ENCODE measurements at regions not wholly inside any gene's neighbourhood (a gene's known extent, or its start where the extent isn't known, plus 50 kb on each side); places are given as distances from the start of the nearest gene placed in this dataset.

DNA sequence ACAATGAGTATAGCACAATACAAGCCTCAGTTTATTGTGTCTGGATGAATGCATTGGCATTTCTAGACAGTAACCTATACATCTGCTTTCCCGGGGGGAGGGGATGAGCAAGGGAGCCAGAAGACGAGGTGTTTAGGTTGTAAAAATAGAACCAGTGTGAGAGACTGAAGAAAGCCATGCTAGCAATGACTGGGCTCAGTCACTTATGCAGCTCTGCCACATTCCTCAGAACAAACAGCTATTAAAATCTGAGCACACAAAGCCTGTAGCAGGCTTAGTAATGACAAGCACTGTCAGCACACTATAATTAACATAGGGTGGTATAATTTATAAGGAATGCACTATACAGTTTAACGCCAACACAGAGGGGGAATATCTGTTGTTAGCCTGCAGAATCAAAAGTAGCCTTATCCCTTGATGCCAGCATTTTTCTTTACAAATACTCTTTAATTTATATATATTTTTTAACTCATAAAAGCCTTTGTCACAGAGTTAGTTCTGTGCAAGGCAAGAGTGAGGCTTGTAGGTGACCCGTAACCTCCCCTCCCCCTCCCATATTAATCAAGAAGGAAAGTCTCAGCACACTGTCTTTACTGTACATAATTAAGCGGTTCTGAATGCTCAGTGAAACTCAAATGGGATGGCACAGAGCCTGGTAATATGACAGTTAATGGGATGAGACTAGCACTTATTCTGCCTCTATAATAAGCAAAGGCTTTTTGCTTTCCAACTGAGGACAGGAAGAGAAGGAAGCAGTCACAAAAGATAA, 295.4 kb downstream of the CSNK1G3 start:
- Mint-ChIP-seq H3K27me3 (no peaks in the 10 kb centered on the region), H3K27ac (no peak overlapping the region), H3K9me3 (ENCODE audit: low read depth) (no peaks in the 10 kb centered on the region), H3K4me3 (no peak overlapping the region), H3K4me1 (no peaks in the 10 kb centered on the region), H3K36me3 (ENCODE audit: low read depth) (no peaks in the 10 kb centered on the region)
- CTCF ChIA-PET = interaction anchor here (0.5 kb wide), 1 partner anchor 450 kb away, joined by 3 read pairs; no protein-coding TSS in a partner anchor
- ATAC-seq = no peak
- DNase-seq = no peak
- intact Hi-C loops (cut with DNase I, micrococcal nuclease) = no loop called here
- POLR2A ChIA-PET = no interaction called here

DNA sequence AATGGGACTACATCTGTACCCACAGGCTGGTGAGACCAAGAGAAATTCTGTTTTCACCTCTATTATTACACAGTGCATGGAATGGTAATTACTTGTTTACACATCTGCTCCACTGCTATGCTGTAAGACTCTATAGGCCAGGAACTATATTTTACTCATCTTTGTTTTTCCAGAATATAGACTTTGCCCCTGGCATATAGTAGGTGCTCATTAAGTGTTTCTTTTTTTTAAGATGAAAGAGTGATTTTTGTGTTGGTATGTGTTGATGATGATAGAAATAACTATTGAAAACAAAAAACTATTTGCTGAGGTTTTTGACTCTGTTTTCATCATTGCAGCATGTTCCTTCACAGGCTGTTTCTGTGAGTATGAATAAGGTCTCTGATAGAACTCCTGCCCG, 294.7 kb downstream of the CSNK1G3 start:
- H3K36me3 Mint-ChIP-seq (ENCODE audit: low read depth) = no peaks in the 10 kb centered on the region
- no peak overlapping the region for H3K4me3 Mint-ChIP-seq
- DNase-seq (no peak), ATAC-seq (no peak)
- intact Hi-C loops (cut with DNase I, micrococcal nuclease) = no loop called here
- no peaks in the 10 kb centered on the region for H3K27me3 Mint-ChIP-seq
- H3K9me3 Mint-ChIP-seq (ENCODE audit: low read depth) = no peaks in the 10 kb centered on the region
- POLR2A ChIA-PET = no interaction called here
- no peak overlapping the region for H3K27ac Mint-ChIP-seq
- no peaks in the 10 kb centered on the region for H3K4me1 Mint-ChIP-seq
- CTCF ChIA-PET = interaction anchor here (0.5 kb wide), 1 partner anchor 450 kb away, joined by 3 read pairs; no protein-coding TSS in a partner anchor

DNA sequence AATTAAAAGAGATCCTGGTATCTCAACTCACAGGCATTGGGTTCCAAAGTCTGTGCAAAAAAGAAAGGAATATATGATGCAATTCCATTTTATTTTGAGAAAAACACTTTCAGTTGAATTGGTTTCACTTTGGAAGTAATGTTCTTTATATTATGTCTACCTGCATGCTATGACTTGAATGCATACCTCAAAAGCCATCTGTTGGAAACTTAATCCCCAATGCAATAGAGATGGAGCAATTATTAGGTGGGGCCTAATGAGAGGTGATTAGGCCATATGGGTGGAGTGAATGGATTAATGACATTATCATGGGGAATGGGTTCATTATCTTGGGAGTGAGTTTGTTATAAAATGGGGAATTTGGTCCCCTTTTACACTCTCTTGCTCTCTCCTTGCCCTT, 293.3 kb downstream of the CSNK1G3 start:
- ChIA-PET CTCF (no interaction called here), POLR2A (no interaction called here)
- no peak overlapping the region for H3K27ac Mint-ChIP-seq
- DNase-seq (no peak), ATAC-seq (no peak)
- H3K9me3 Mint-ChIP-seq (ENCODE audit: low read depth) = no peaks in the 10 kb centered on the region
- intact Hi-C loops (cut with DNase I, micrococcal nuclease) = no loop called here
- H3K4me3 Mint-ChIP-seq = no peak overlapping the region
- no peaks in the 10 kb centered on the region for H3K27me3 Mint-ChIP-seq
- no peaks in the 10 kb centered on the region for H3K4me1 Mint-ChIP-seq
- H3K36me3 Mint-ChIP-seq (ENCODE audit: low read depth) = no peaks in the 10 kb centered on the region

DNA sequence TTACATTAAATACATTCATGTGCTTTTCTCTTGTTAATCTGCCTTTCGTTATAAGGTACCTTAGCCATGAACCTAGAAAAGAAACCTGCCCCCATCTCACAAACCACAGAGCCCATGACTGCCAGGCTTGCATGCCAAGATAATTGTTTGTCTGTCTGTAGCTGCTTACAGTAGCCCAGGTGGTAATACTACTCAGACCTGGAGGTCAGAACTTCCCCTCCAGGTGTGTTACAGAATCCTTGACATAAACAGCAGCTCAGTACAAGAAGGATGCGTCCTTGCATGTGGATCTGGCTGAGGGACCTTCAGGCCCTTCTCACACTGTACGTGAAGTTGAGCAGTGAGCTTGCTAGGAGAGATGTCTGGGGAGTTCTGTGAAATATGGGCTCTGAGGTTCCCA, 291.4 kb downstream of the CSNK1G3 start:
- ChIA-PET CTCF (no interaction called here), POLR2A (interaction anchor here (0.5 kb wide), 1 partner anchor 132 kb away, joined by 4 read pairs; no protein-coding TSS in a partner anchor)
- no peaks in the 10 kb centered on the region for H3K9me3 Mint-ChIP-seq (ENCODE audit: low read depth)
- ATAC-seq (no peak), DNase-seq (no peak)
- H3K27me3 Mint-ChIP-seq = no peaks in the 10 kb centered on the region
- H3K4me3 Mint-ChIP-seq = no peak overlapping the region
- no peak overlapping the region for H3K27ac Mint-ChIP-seq
- no peaks in the 10 kb centered on the region for H3K4me1 Mint-ChIP-seq
- intact Hi-C loops (cut with DNase I, micrococcal nuclease) = no loop called here
- no peaks in the 10 kb centered on the region for H3K36me3 Mint-ChIP-seq (ENCODE audit: low read depth)

DNA sequence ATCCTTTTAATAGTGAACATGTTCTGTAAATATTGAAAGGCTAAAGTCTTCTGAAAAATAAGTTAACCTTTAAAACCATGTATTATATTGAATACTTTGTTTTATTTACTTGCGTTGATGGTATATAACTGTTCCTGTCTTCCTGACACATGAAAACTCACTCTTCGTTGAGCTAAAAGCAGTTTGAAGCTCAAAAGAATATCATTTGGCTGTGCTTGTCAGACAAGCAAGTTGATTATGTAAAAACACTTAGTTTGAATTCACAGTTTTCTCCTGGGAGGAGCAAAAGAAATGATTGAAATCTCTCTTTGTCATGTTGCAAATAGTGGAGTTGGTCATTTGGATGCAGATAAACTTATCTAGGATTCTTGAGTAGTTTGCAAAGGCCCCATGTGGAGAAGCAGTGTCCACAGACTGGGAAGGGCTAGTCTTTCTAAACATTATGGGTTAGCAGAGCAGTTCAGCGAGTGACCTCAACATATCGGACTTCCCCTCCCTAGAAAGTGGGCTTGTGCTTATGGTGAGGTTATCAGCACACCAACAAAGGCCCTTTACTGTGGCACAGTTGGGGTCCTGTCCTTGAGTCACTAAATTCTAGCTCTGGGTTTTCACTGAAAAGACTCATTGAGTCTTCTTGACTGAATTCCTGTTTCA, 290.4 kb downstream of the CSNK1G3 start:
- Mint-ChIP-seq H3K27me3 (no peaks in the 10 kb centered on the region), H3K4me1 (no peaks in the 10 kb centered on the region), H3K27ac (no peak overlapping the region), H3K36me3 (ENCODE audit: low read depth) (no peaks in the 10 kb centered on the region), H3K9me3 (ENCODE audit: low read depth) (no peaks in the 10 kb centered on the region), H3K4me3 (no peak overlapping the region)
- ChIA-PET POLR2A (interaction anchor here (0.5 to 0.6 kb wide), 2 partner anchors 131 to 376 kb away, joined by 3 to 4 read pairs; no protein-coding TSS in a partner anchor), CTCF (interaction anchor here (1.2 kb wide), 1 partner anchor 326 kb away, joined by 3 read pairs; no protein-coding TSS in a partner anchor)
- ATAC-seq = no peak
- DNase-seq = no peak
- intact Hi-C loops (cut with DNase I, micrococcal nuclease) = no loop called here

DNA sequence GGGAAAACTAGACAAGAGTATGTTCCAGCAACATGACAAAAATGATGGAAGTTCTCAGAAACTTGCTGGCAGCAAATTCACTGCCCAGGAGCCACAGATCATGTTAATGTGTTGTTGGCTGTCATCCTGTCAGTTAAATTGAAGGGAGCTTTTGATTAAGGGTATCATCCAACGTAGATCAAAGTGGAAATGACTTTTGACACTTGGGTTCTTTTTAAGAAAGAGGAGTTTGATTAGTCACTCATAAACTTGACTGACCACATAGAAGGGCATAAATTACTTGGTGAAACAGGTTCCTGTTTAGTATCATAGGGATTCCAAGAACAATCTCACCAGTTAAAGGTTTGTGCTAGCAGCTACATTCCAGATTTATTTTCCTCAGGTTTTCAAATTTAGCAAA, 288.7 kb downstream of the CSNK1G3 start:
- ATAC-seq (no peak), DNase-seq (no peak)
- Mint-ChIP-seq H3K4me1 (no peaks in the 10 kb centered on the region), H3K27ac (no peak overlapping the region), H3K9me3 (ENCODE audit: low read depth) (no peaks in the 10 kb centered on the region), H3K36me3 (ENCODE audit: low read depth) (no peaks in the 10 kb centered on the region), H3K27me3 (no peaks in the 10 kb centered on the region), H3K4me3 (no peak overlapping the region)
- POLR2A ChIA-PET = no interaction called here
- CTCF ChIA-PET = interaction anchor here (0.6 kb wide), 1 partner anchor 1927 kb away, joined by 3 read pairs; no protein-coding TSS in a partner anchor
- intact Hi-C loops (cut with DNase I, micrococcal nuclease) = no loop called here

DNA sequence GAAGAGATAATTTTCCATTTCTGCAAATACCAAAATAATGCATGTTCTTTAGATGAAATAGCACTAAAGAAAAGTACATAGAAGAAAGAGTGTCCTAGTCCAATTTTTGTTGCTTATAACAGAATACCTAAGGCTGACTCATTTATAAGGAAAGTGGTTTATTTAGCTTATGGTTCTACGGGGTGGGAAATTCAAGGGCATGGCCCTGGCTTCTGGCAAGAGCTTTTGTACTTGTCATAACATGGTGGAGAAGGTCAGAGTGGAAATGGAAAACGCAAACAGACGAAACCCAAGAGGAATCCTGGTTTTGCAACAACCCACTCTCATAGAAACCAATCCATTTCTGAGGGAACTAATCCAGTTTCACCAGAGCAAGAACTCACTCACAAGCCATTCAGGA, 283.7 kb downstream of the CSNK1G3 start:
- no peak overlapping the region for H3K4me3 Mint-ChIP-seq
- ChIA-PET POLR2A (no interaction called here), CTCF (no interaction called here)
- no peaks in the 10 kb centered on the region for H3K36me3 Mint-ChIP-seq (ENCODE audit: low read depth)
- no peaks in the 10 kb centered on the region for H3K9me3 Mint-ChIP-seq (ENCODE audit: low read depth)
- no peak overlapping the region for H3K27ac Mint-ChIP-seq
- peaks cover 1% of the 10 kb centered on the region for H3K27me3 Mint-ChIP-seq
- no peak for ATAC-seq
- DNase-seq = no peak
- H3K4me1 Mint-ChIP-seq = no peaks in the 10 kb centered on the region
- intact Hi-C loops (cut with DNase I, micrococcal nuclease) = no loop called here

DNA sequence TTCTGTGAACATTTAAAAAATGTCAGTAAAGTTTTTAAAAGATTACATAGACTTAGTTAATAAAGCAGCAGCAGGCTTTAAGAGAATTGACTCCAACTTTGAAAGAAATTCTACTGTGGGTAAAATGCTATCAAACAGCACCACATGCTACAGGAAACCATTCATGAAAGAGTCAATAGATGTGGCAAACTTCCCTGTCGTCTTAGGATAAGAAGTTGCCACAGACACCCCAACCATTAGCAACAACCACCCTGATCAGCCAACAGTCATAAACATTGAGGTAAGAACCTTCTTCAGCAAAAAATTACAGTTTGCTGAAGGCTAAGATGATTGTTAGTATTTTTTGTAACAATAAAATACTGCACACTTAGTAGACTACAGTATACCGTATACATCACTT, 278.2 kb downstream of the CSNK1G3 start:
- Mint-ChIP-seq H3K27me3 (peaks cover 1% of the 10 kb centered on the region), H3K36me3 (ENCODE audit: low read depth) (no peaks in the 10 kb centered on the region), H3K9me3 (ENCODE audit: low read depth) (peaks cover 3% of the 10 kb centered on the region), H3K4me1 (no peaks in the 10 kb centered on the region), H3K27ac (no peak overlapping the region), H3K4me3 (no peak overlapping the region)
- ChIA-PET CTCF (no interaction called here), POLR2A (no interaction called here)
- ATAC-seq (no peak), DNase-seq (no peak)
- intact Hi-C loops (cut with DNase I, micrococcal nuclease) = no loop called here

DNA sequence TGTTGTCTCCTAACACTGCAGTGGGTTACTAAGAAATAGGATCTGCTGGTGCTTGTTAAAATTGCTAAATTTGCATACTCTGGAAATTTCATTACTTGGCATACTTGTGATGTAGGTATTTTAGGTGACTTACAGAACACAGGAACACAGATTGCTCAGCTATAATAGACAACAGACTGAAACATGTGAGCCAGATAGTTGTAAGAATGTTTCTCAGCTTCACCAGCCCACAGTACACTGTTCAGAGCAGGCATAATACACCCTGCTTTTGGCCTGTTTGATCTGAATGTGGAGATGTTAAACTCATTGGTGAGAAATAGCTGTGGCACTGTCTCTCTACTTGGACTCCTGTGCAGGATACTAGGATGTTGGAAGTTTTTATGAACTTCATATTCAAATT, 275.7 kb downstream of the CSNK1G3 start:
- ATAC-seq (no peak), DNase-seq (no peak)
- Mint-ChIP-seq H3K27ac (no peak overlapping the region), H3K27me3 (no peaks in the 10 kb centered on the region), H3K36me3 (ENCODE audit: low read depth) (no peaks in the 10 kb centered on the region), H3K4me1 (no peaks in the 10 kb centered on the region), H3K4me3 (no peak overlapping the region), H3K9me3 (ENCODE audit: low read depth) (peaks cover 3% of the 10 kb centered on the region)
- CTCF ChIA-PET = interaction anchor here (0.7 kb wide), 1 partner anchor 116 kb away, joined by 3 read pairs; no protein-coding TSS in a partner anchor
- POLR2A ChIA-PET = no interaction called here
- intact Hi-C loops (cut with DNase I, micrococcal nuclease) = no loop called here

DNA sequence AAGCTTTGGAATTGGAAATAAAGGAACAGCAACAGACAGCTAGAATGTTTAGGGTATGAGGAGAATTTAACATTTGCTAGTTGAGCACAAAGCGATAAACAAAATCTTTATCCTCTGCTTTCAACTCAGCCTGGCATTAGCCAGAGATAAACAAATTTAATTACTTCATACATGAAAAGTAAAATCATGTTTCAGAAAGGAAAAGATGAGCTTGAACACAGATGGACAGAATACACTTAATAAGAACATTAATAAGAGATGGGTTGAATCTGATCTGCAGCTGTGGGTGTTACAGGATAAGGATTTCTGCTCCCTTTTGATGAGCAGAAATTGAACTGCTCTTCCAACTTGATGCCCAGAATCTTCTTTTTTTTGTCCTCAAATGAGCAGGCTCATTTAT, 275.2 kb downstream of the CSNK1G3 start:
- ATAC-seq = no peak
- no peaks in the 10 kb centered on the region for H3K4me1 Mint-ChIP-seq
- no peak overlapping the region for H3K4me3 Mint-ChIP-seq
- CTCF ChIA-PET = interaction anchor here (0.7 kb wide), 1 partner anchor 115 kb away, joined by 3 read pairs; no protein-coding TSS in a partner anchor
- no peaks in the 10 kb centered on the region for H3K27me3 Mint-ChIP-seq
- H3K9me3 Mint-ChIP-seq (ENCODE audit: low read depth) = peaks cover 3% of the 10 kb centered on the region
- intact Hi-C loops (cut with DNase I, micrococcal nuclease) = no loop called here
- POLR2A ChIA-PET = no interaction called here
- DNase-seq = no peak
- H3K27ac Mint-ChIP-seq = no peak overlapping the region
- H3K36me3 Mint-ChIP-seq (ENCODE audit: low read depth) = no peaks in the 10 kb centered on the region

DNA sequence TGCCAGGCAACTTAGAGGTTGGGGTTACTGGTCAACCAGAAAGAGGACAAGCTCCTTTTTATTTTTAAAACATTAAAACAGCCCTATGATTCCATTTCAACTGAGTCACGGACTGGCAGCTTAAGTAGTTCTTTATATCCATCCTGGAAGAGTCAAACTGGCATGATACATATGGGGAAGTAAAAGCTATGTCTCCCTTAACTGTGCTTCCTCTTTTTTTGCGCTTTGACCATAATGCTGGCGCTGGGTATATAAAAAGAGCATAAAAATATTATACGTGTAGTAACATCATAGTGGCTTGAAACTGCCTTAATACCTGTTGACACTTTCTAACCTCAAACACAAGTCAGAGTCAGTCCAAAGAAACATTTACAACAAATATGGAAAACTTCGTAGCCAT, 274.4 kb downstream of the CSNK1G3 start:
- CTCF ChIA-PET = no interaction called here
- no peak overlapping the region for H3K27ac Mint-ChIP-seq

More for the DNA sequence above, 274.4 kb downstream of the CSNK1G3 start:
- H3K9me3 Mint-ChIP-seq (ENCODE audit: low read depth) = peaks cover 3% of the 10 kb centered on the region
- no peaks in the 10 kb centered on the region for H3K36me3 Mint-ChIP-seq (ENCODE audit: low read depth)
- H3K27me3 Mint-ChIP-seq = no peaks in the 10 kb centered on the region
- DNase-seq (no peak), ATAC-seq (no peak)
- POLR2A ChIA-PET = no interaction called here
- intact Hi-C loops (cut with DNase I, micrococcal nuclease) = no loop called here
- no peak overlapping the region for H3K4me3 Mint-ChIP-seq
- no peaks in the 10 kb centered on the region for H3K4me1 Mint-ChIP-seq

All from activated CD4-positive, alpha-beta T cell treated with anti-CD3 and anti-CD28 coated beads for 36 hours (primary cell).